Lower leg skin (tissue), 3 donors: ENCODE measurements at regions not wholly inside any gene's neighbourhood (a gene's known extent, or its start where the extent isn't known, plus 50 kb on each side); places are given as distances from the start of the nearest gene placed in this dataset.

ENCODE experiments used
- CTCF ChIP-seq, 3 donors: fragments of 450-650 bp; IDR thresholded peaks; one replicate each; pipeline ENCODE4 v1.5.1; 2016; ENCODE audit warnings: antibody characterized with exemption in 3 of 3, mild to moderate bottlenecking in 3 of 3, moderate library complexity in 2 of 3
- POLR2A ChIP-seq, 2 donors: fragments of 450-650 bp; IDR thresholded peaks; one replicate each; pipeline ENCODE4 v1.6.1; 2016 to 2017; ENCODE audit warnings: antibody characterized with exemption in 2 of 2, mild to moderate bottlenecking in 1 of 2, moderate library complexity in 1 of 2

- no peak for TF ChIP-seq POLR2A (IDR thresholded peaks at IDR 0.05)
- TF ChIP-seq CTCF (IDR thresholded peaks at IDR 0.05): no peak
Observed at GRCh38 chr6:153214436-153214835, 83.4 kb upstream of the RGS17 start.
